ES-I3 (cell line): ENCODE measurements at regions not wholly inside any gene's neighbourhood (a gene's known extent, or its start where the extent isn't known, plus 50 kb on each side); places are given as distances from the start of the nearest gene placed in this dataset.

ENCODE experiments used
- H3K36me3 ChIP-seq: 2 replicates; pipeline ENCODE4 v1.6.1; 2013; ENCODE audit warnings: mild to moderate bottlenecking, low read length, control low read depth, moderate library complexity; ENCODE audit not compliant: insufficient read depth
- H3K4me1 ChIP-seq: 2 replicates; pipeline ENCODE4 v1.6.1; 2013; ENCODE audit warnings: mild to moderate bottlenecking, control low read depth, low read length; ENCODE audit not compliant: insufficient read depth
- H3K9ac ChIP-seq: 2 replicates; pipeline ENCODE4 v1.6.1; 2013; ENCODE audit warnings: low read depth, mild to moderate bottlenecking, low read length, moderate library complexity
- H3K9me3 ChIP-seq: 2 replicates; pipeline ENCODE4 v1.6.1; 2013; ENCODE audit warnings: mild to moderate bottlenecking, low read length, moderate library complexity; ENCODE audit not compliant: control insufficient read depth, insufficient read depth

DNA sequence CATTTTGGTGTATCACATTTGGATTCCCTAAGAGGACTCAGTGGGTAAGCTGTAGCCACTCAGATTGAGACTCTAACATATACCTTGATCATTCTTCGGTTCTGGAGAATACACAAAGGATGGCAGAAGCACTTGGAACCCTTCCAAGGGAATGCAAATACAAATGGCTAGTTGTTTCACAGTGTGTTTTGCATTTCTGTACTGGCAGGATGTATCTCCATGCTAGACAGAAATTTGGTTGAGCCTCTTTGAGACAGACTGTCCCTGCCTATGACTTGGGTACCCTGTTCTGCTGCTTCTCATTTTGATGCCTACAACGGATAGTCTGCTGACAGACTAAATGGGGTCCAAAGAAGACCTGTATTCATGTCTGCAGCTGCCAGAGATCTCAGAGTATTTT, 273.5 kb downstream of the TMEM38B start:
- Histone ChIP-seq H3K4me1 (peaks cover 8% of the 10 kb centered on the region), H3K9ac (no peak overlapping the region), H3K36me3 (no peaks in the 10 kb centered on the region), H3K9me3 (no peaks in the 10 kb centered on the region)

DNA sequence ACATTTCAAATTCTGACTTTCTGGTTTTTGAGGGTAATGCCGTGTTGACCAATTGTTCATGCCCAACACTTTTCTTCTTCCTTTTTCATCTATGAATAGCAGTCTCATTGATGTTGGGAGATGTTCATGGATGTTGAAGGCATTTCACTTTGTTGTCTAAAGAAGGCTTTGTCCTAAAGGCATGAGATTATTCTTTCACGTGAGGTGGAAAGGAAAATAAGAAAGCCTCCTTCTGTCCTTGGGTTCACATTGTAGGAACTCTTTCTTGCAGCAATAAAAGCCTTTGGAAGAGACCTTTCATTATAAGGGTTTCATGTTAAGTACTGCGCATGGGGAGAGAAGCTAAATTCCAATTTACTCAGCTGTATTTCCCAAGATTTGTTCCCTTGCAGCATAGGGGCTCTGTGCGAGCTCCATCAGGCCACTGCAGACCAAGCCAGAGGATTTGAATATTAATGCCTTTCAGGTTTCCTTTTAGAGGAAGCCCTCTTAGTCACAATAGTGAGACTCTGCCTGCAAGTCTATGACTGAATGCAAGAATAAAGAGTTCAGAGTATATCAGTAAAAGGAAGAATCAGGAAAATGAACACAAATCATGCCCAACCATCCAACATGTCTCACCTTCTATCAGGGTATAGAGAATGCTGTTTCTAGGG, 274.6 kb downstream of the TMEM38B start:
- Histone ChIP-seq H3K36me3 (no peaks in the 10 kb centered on the region), H3K9me3 (no peaks in the 10 kb centered on the region), H3K9ac (no peak overlapping the region), H3K4me1 (peaks cover 8% of the 10 kb centered on the region)

DNA sequence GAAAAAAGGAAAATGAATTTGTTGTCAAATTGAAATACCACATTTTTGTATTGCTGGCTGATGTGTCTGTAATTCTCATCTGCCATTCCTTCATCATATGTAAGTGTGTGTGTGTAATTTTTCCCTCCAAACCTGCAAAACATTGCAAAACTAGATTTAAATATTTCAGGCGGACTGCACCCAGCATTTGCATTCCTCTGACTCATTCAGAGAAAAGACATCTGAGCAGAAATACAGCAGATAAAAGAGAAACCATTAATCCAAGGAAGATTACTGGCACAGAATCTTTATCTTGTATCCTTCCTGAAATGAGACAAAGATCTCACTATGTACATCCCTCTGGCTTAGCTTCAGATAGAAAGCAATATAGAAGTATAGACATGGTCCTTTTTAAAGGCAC, 275.3 kb downstream of the TMEM38B start:
- Histone ChIP-seq H3K9ac (no peak overlapping the region), H3K4me1 (peaks cover 8% of the 10 kb centered on the region), H3K36me3 (no peaks in the 10 kb centered on the region), H3K9me3 (no peaks in the 10 kb centered on the region)

DNA sequence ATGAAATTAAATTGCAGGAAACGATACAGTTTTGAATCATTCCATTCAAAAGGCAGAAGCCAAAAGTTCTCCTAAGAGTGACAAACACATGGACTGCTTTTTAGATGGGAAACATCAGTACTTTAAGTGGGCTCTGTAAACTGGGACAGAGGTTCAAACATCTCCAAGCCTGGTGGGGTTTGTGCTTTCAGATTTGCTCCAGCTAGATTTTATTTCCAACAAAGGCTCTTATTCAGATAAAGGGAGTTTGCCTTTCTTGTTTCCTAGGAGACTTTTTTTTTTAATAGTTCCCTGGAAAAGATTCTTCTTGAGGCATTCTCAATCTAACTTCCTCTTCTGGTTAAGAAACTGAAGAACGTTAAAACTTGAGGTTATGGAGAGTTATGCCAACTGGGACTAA, 277.6 kb downstream of the TMEM38B start:
- H3K9ac ChIP-seq: no peak overlapping the region
- no peaks in the 10 kb centered on the region for H3K9me3 ChIP-seq
- H3K36me3 ChIP-seq: no peaks in the 10 kb centered on the region
- H3K4me1 ChIP-seq: peaks cover 8% of the 10 kb centered on the region

DNA sequence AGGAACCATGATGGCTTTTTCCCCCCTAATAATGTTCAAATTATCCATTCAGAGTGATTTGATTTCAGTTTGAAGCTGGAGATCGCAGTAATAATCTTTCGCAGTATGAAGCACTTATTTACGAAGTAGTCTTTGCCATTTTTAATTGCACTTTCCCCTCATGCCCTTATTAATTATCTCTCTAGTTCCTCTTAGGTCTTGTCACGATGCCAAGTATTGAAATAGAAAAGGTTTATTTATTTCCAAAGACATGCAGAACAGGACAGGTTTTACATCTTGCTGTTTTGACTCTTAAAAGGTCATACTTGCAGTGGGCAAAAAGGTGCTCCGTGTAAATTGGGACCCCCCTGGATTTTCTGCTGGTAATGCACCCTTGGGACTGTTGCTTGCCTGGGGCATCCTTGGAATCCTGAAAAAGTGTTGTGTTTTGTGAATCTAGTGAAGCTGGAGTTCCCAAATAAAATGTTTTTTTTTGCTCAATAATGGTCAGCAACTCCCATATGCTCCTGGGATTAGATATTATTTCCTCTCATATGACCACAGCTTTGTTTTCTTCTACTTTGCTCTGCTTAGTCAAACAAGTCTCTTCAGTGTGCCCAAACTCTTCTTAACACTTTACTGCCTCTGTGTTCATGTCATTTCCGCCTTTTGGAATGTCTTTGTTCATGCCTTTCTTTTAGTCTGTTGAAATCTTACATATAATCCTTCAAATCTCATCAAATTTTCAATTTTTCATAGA, 278.3 kb downstream of the TMEM38B start:
- H3K36me3 ChIP-seq: no peaks in the 10 kb centered on the region
- no peak overlapping the region for H3K9ac ChIP-seq
- H3K9me3 ChIP-seq: no peaks in the 10 kb centered on the region
- H3K4me1 ChIP-seq: peaks cover 8% of the 10 kb centered on the region

DNA sequence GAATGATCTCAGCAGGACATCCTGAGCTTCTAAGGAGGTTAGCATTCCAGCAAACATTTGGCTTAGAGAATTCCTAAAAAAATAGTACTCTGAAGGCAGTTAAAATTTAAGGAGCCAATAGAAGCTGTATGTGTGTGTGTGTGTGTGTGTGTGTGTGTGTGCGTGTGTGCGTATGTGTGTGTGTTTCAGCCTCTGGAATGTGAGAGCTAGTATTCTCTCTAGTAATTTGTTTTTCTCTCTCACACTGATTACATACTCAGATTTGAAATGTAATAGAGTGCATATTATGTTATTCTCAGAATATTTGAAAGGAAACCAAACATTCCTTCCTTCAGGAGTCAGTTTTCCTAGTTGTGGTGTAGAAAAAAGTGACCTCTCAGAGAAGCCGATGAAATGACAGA, 279.6 kb downstream of the TMEM38B start:
- no peaks in the 10 kb centered on the region for H3K36me3 ChIP-seq
- peaks cover 8% of the 10 kb centered on the region for H3K4me1 ChIP-seq
- H3K9ac ChIP-seq: no peak overlapping the region
- H3K9me3 ChIP-seq: no peaks in the 10 kb centered on the region

DNA sequence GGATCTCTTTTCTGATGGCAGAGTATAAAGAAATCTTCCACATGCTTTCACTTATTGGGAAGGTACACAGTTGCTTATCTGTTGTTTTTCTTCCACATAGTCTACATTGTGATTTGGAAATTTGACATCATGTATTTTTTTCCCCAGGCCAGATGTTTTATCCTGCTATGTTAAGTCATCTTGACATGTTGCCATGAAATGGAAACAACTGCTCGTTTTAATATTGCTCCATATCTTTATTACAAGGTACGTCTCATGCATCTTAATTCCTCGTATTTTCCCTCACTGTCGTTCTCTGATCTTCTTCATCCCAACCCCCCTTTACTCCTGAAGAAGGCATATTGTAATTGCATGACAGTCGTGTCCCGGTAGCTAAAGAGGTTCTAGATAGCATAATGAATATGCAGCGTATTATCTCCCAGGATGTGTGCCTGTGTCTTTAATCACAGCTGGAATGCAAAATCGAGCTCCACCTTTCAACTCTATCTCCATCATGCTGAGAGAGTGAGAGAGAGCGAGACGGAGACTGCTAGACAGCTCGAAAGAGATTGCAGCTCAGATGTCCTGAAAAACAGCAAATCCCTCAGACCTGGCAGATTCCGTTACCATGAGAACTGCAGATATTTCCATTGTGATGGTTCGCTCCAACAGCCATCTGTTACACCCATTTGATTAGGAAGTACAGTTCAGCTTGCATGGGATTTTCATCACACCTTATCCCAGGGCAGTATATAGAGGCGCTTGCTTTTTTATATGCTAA, 281.7 kb downstream of the TMEM38B start:
- Histone ChIP-seq H3K9me3 (no peaks in the 10 kb centered on the region), H3K36me3 (no peaks in the 10 kb centered on the region), H3K9ac (no peak overlapping the region), H3K4me1 (no peaks in the 10 kb centered on the region)

DNA sequence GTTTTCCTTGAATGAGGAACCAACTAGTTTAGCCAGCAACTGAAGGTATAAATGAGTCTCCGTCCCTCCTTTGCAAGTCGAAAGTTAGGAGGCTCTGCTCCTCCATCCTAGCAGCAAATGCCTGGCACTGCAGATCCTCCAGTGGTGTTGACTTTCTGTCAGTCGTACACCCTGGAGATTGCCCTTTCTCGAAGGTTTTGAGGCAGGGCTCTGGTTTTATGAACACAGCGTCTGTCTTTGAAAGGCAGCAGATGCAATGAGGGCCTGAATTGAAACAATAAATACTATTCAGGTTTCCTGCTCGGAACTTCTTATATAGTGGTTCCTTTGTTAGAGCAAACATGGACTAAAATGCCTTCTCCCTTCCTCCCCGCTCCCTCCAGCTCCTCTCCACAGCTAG, 284.0 kb downstream of the TMEM38B start:
- Histone ChIP-seq H3K36me3 (no peaks in the 10 kb centered on the region), H3K9ac (no peak overlapping the region), H3K4me1 (no peaks in the 10 kb centered on the region), H3K9me3 (no peaks in the 10 kb centered on the region)

DNA sequence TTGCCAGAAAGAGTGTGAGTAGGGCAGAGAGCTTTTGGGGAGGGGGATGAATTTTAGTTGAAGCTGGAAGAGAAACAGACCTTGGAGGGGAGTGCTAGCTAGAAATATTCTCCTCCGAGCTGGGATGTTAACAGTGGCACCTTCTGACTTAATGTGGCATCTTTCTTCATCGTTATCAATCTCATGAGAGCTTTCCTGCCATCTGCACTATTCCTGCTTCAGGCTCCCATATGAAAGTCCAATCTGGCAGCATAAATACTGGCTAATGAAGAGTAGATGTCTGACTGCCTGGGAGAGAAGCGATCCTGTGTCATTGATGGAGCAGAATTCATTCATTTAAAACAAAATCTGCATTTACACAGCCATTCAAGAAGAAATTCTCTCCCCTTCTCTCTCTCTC, 284.5 kb downstream of the TMEM38B start:
- Histone ChIP-seq H3K9ac (no peak overlapping the region), H3K4me1 (no peaks in the 10 kb centered on the region), H3K36me3 (no peaks in the 10 kb centered on the region), H3K9me3 (no peaks in the 10 kb centered on the region)

DNA sequence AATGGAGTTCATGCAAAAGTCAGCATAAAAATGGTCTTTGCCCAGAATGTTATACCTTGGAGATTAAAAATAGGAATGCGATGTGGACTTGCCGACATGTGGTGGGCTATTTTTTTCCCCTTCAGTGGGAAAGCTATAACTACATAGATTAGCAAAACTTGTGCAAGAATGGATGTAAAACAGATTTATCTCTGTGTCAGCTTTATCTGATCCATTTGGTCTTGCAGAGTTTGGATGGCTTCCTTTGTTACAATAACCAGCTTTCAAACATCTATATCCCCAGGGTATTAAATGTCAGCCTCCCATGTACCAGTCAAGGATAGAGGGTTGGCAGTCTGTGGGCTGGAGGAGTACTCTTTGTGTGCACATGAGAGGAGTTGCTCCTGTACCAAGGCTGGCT, 284.9 kb downstream of the TMEM38B start:
- Histone ChIP-seq H3K9me3 (no peaks in the 10 kb centered on the region), H3K36me3 (no peaks in the 10 kb centered on the region)

DNA sequence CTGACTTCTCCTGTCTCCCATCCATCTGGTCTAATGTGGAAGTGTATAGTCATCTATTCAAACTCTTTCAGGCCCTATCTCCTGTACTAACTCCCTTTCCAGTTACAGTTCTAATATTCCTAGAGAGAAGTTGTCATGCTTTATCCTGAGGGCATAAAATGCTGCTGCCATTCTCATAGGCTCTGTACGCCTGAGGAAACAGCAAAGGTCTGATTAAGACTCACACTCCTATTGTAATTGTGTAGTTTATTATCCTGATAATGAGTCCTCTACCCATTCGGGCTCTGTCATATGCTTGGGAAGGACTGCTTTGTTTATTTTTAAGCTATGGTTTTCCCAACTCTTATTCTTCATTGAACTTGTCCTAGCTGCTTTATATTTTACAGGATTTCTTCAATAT, 290.4 kb downstream of the TMEM38B start:
- H3K36me3 ChIP-seq: no peaks in the 10 kb centered on the region
- no peak overlapping the region for H3K9ac ChIP-seq
- H3K9me3 ChIP-seq: no peaks in the 10 kb centered on the region
- H3K4me1 ChIP-seq: no peaks in the 10 kb centered on the region

More for the DNA sequence above, 284.9 kb downstream of the TMEM38B start:
- Histone ChIP-seq H3K9ac (no peak overlapping the region), H3K4me1 (no peaks in the 10 kb centered on the region)

DNA sequence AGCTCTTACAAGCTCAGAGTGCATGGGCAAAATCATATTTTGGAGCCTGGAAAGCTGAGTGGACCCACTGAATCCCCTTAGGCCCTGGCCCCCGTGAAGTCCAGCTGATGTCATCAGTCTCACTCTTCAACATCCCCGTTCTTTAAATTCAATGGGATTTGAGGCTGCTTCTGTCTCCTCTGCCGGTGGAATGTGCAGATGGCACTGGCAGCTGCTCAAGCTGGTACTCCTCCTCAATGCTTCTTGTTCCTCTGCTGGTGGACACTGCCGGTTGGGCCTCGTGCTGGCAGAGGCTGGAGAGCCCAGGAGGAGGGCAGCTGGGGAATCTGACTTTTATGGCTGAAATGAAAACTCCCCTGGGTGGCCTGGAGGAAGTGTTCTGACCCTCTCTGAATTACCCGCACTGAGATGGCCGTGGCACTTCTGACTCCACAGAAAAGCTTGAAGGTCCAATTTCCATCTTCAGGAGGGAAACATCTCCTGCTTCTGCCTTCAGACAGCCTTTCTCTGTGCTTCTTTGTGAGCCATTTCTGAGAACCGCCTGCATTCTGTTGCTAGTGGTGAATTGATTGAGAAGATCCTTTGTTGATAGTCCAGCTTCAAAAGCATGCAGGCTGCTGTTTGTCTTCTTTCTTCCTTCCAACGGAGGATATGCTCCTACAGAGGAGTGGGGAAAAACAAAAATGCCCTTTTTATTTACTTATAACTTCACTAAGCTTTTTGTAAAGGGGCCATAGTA, 298.9 kb downstream of the TMEM38B start:
- no peaks in the 10 kb centered on the region for H3K36me3 ChIP-seq
- H3K9ac ChIP-seq: no peak overlapping the region
- H3K9me3 ChIP-seq: no peaks in the 10 kb centered on the region
- H3K4me1 ChIP-seq: no peaks in the 10 kb centered on the region

DNA sequence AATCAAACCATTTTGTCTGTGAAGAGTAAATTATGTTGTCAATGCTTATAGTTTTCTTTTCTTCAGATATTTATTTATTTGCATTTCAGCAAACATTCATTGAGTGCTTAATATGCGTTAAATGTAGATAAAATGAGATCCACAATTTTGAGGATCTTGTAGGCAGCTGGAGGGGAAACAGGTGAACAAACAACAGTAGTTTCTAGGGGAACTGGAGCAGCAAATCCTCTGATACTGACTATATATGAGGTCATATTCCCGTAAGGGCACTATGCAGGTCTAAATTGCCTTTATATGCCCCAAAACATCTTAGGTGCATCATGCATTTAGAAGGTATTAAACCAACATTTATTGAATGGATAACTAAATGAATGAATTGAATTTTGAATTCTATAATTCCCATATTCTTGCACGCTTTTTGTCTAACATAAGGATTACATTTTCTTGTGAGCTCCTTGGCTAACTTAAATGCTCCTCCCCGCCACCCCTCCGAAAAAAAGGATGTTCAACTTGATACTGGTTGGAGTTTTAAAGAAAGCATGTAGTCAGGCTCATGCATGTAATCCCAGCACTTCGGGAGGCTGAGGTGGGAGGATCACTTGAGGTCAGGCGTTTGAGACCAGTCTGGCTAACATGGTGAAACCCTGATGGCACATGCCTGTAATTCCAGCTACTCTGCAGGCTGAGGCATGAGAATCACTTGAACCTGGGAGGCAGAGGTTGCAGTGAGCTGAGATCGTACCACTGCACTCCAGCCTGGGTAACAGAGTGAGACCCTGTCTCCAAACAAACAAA, 299.8 kb downstream of the TMEM38B start:
- Histone ChIP-seq H3K36me3 (no peaks in the 10 kb centered on the region), H3K4me1 (no peaks in the 10 kb centered on the region), H3K9ac (no peak overlapping the region), H3K9me3 (no peaks in the 10 kb centered on the region)

DNA sequence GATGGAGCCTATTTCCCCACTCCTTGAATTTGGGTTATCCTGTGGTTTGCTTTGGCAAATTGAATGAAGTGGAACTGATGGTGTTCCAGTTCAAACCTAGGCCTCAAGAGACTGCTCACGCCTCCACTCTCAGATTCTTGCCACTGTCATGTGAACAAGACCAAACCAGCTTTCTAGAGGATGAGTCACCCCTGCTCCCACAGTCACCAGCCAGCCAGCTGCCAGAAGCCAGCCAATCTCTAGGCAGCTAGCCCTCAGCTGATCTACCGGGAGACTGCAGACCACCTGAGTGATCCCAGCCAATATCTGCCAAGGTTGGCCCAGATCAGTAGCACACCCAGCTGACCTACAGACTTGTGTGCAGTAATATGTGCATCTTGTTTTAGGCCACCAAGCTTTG, 300.6 kb downstream of the TMEM38B start:
- Histone ChIP-seq H3K4me1 (no peaks in the 10 kb centered on the region), H3K36me3 (no peaks in the 10 kb centered on the region), H3K9ac (no peak overlapping the region), H3K9me3 (no peaks in the 10 kb centered on the region)
